ENCODE measurements at regions not wholly inside any gene's neighbourhood (a gene's known extent, or its start where the extent isn't known, plus 50 kb on each side); places are given as distances from the start of the nearest gene placed in this dataset.

DNA sequence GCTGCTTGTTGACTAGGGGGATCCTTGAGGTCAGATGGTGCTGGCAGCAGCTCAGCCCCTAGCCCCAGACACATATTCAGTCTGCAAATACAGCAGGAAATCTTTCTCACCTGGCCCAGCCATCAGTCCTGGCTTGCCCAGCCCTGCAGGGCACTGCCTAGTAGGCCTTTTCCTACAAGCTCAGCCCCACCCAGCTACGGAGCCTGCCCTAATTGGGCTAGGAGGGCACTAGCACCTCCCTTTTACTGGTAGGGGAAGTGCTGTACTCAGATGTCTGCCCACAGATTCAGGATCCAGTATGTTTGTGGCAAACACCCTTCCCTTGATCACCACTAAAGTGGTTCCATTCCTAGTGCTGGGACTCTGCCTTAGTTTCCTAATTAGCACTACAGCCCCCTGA, 257.1 kb upstream of the CADM1 start:
- TF ChIP-seq, protein P1, sequence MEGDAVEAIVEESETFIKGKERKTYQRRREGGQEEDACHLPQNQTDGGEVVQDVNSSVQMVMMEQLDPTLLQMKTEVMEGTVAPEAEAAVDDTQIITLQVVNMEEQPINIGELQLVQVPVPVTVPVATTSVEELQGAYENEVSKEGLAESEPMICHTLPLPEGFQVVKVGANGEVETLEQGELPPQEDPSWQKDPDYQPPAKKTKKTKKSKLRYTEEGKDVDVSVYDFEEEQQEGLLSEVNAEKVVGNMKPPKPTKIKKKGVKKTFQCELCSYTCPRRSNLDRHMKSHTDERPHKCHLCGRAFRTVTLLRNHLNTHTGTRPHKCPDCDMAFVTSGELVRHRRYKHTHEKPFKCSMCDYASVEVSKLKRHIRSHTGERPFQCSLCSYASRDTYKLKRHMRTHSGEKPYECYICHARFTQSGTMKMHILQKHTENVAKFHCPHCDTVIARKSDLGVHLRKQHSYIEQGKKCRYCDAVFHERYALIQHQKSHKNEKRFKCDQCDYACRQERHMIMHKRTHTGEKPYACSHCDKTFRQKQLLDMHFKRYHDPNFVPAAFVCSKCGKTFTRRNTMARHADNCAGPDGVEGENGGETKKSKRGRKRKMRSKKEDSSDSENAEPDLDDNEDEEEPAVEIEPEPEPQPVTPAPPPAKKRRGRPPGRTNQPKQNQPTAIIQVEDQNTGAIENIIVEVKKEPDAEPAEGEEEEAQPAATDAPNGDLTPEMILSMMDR (IDR thresholded peaks at IDR 0.05), result no peak
- no peak for TF ChIP-seq POLR2A (IDR thresholded peaks at IDR 0.05)
